ENCODE measurements at regions not wholly inside any gene's neighbourhood (a gene's known extent, or its start where the extent isn't known, plus 50 kb on each side); places are given as distances from the start of the nearest gene placed in this dataset.

GRCh38 chr1:217181176-217181746, 449.6 kb downstream of the GPATCH2 start:
- Histone ChIP-seq H3K4me1 (ENCODE audit: insufficient read depth, low read length, poor library complexity, severe bottlenecking) (no peaks in the 10 kb centered on the region), H3K27ac (ENCODE audit: low read depth, low read length, poor library complexity, severe bottlenecking) (no peak overlapping the region), H3K4me2 (ENCODE audit: low read length) (no peak overlapping the region), H3K4me3 (ENCODE audit: low read depth, low read length, poor library complexity, severe bottlenecking) (no peak overlapping the region), H2AFZ (ENCODE audit: low read length) (no peak overlapping the region), H3K9me3 (ENCODE audit: low read length) (no peaks in the 10 kb centered on the region), H3K79me2 (ENCODE audit: insufficient read depth, low read depth, low read length) (no peaks in the 10 kb centered on the region), H3K9me2 (ENCODE audit: insufficient read depth, low read length) (no peaks in the 10 kb centered on the region), H3K36me3 (ENCODE audit: insufficient read depth, low read length) (no peaks in the 10 kb centered on the region), H4K20me1 (ENCODE audit: insufficient read depth, low read length) (no peaks in the 10 kb centered on the region)
- POLR2A ChIA-PET: no interaction called here
- intact Hi-C loops (cut with micrococcal nuclease; ENCODE audit: unreplicated experiment): no loop called here
- no peak for TF ChIP-seq EZH2phosphoT487 (IDR thresholded peaks at IDR 0.05; ENCODE audit: borderline replicate concordance, low read depth, low read length)
- no peak for TF ChIP-seq CTCF (conservative IDR thresholded peaks at IDR 0.05; ENCODE audit: low read length)
- CTCF ChIA-PET (ENCODE audit: unreplicated experiment): no interaction called here
- DNase-seq (ENCODE audit: low spot score): no peak
- BruUV-seq (replicated peaks): no TSS peak

- intact Hi-C loops (cut with micrococcal nuclease; ENCODE audit: unreplicated experiment): no loop called here
- BruUV-seq (replicated peaks): no TSS peak
- Histone ChIP-seq H3K9me3 (ENCODE audit: low read length) (no peaks in the 10 kb centered on the region), H3K9me2 (ENCODE audit: insufficient read depth, low read length) (no peaks in the 10 kb centered on the region), H3K4me2 (ENCODE audit: low read length) (no peak overlapping the region), H4K20me1 (ENCODE audit: insufficient read depth, low read length) (no peaks in the 10 kb centered on the region), H3K79me2 (ENCODE audit: insufficient read depth, low read depth, low read length) (no peaks in the 10 kb centered on the region), H3K4me3 (ENCODE audit: low read depth, low read length, poor library complexity, severe bottlenecking) (no peak overlapping the region), H3K27ac (ENCODE audit: low read depth, low read length, poor library complexity, severe bottlenecking) (no peak overlapping the region), H3K4me1 (ENCODE audit: insufficient read depth, low read length, poor library complexity, severe bottlenecking) (no peaks in the 10 kb centered on the region), H3K36me3 (ENCODE audit: insufficient read depth, low read length) (no peaks in the 10 kb centered on the region), H2AFZ (ENCODE audit: low read length) (no peak overlapping the region)
- POLR2A ChIA-PET: no interaction called here
- TF ChIP-seq EZH2phosphoT487 (IDR thresholded peaks at IDR 0.05; ENCODE audit: borderline replicate concordance, low read depth, low read length) (no peak), CTCF (conservative IDR thresholded peaks at IDR 0.05; ENCODE audit: low read length) (no peak)
- no peak for DNase-seq (ENCODE audit: low spot score)
- CTCF ChIA-PET (ENCODE audit: unreplicated experiment): no interaction called here
Measured at GRCh38 chr1:217180443-217180842, 450.4 kb downstream of the GPATCH2 start.

- POLR2A ChIA-PET: no interaction called here
- H4K20me1 ChIP-seq (ENCODE audit: insufficient read depth, low read length): no peaks in the 10 kb centered on the region
- H3K9me3 ChIP-seq (ENCODE audit: low read length): no peaks in the 10 kb centered on the region
- H3K27ac ChIP-seq (ENCODE audit: low read depth, low read length, poor library complexity, severe bottlenecking): no peak overlapping the region
- TF ChIP-seq CTCF (conservative IDR thresholded peaks at IDR 0.05; ENCODE audit: low read length) (no peak), EZH2phosphoT487 (IDR thresholded peaks at IDR 0.05; ENCODE audit: borderline replicate concordance, low read depth, low read length) (no peak)
- no peaks in the 10 kb centered on the region for H3K4me1 ChIP-seq (ENCODE audit: insufficient read depth, low read length, poor library complexity, severe bottlenecking)
- CTCF ChIA-PET (ENCODE audit: unreplicated experiment): no interaction called here
- H3K36me3 ChIP-seq (ENCODE audit: insufficient read depth, low read length): no peaks in the 10 kb centered on the region
- no peaks in the 10 kb centered on the region for H3K9me2 ChIP-seq (ENCODE audit: insufficient read depth, low read length)
- H3K4me3 ChIP-seq (ENCODE audit: low read depth, low read length, poor library complexity, severe bottlenecking): no peak overlapping the region
- no TSS peak for BruUV-seq (replicated peaks)
- H2AFZ ChIP-seq (ENCODE audit: low read length): no peak overlapping the region
- intact Hi-C loops (cut with micrococcal nuclease; ENCODE audit: unreplicated experiment): no loop called here
- DNase-seq (ENCODE audit: low spot score): no peak
- no peak overlapping the region for H3K4me2 ChIP-seq (ENCODE audit: low read length)
- no peaks in the 10 kb centered on the region for H3K79me2 ChIP-seq (ENCODE audit: insufficient read depth, low read depth, low read length)
Measured at GRCh38 chr1:217164403-217164802, 441.2 kb upstream of the ESRRG start.

Data from OCI-LY7 (cell line).